BJ (cell line): ENCODE measurements at regions not wholly inside any gene's neighbourhood (a gene's known extent, or its start where the extent isn't known, plus 50 kb on each side); places are given as distances from the start of the nearest gene placed in this dataset.

Source experiments
- CTCF ChIA-PET: fragments of 350-600 bp; formaldehyde crosslinking; extraction: SDS; loops from one replicate; lab custom pipeline; 2021; ENCODE audit warnings: antibody characterized with exemption, inconsistent platforms; lab: Yijun Ruan, JAX
- POLR2A ChIA-PET: fragments of 300-600 bp; sonication (Branson Sonifier 250); formaldehyde crosslinking; extraction: SDS; loops from one replicate; lab custom pipeline; 2021; ENCODE audit warnings: antibody characterized with exemption; lab: Charles Lee
- DNase-seq: peaks from one replicate; pipeline ENCODE4 v3.0.0-alpha.2; 2011; ENCODE audit warnings: low read depth
- H3K27me3 ChIP-seq: 2 replicates; pipeline ENCODE4 v1.6.0; 2011; ENCODE audit warnings: low read length; ENCODE audit not compliant: control insufficient read depth, insufficient read depth
- H3K36me3 ChIP-seq: 2 replicates; pipeline ENCODE4 v1.5.1; 2011; ENCODE audit warnings: low read length; ENCODE audit not compliant: control insufficient read depth, insufficient read depth
- H3K4me3 ChIP-seq: 2 replicates; pipeline ENCODE4 v1.5.1; 2011; ENCODE audit warnings: low read depth, mild to moderate bottlenecking, control low read depth, low read length
- CTCF ChIP-seq: IDR thresholded peaks from 2 replicates; pipeline ENCODE4 v1.5.1; 2011; ENCODE audit warnings: low read depth, mild to moderate bottlenecking, control low read depth, inconsistent platforms, low read length, moderate library complexity; ENCODE audit not compliant: insufficient read depth

GRCh38 chr6:100118301-100118700, 124.3 kb upstream of the MCHR2 start:
- DNase-seq, result no peak
- Histone ChIP-seq H3K27me3 (no peaks in the 10 kb centered on the region), H3K36me3 (no peaks in the 10 kb centered on the region), H3K4me3 (no peak overlapping the region)
- POLR2A ChIA-PET, result no interaction called here
- CTCF ChIA-PET, result interaction anchor here (0.6 kb wide), 1 partner anchor 56 kb away, joined by 4 read pairs; no protein-coding TSS in a partner anchor
- no peak for TF ChIP-seq CTCF

- H3K27me3 ChIP-seq, result no peaks in the 10 kb centered on the region
- DNase-seq, result no peak
- CTCF ChIA-PET, result interaction anchor here (0.7 to 4.0 kb wide), 26 partner anchors 11 to 546 kb away, joined by 3 to 30 read pairs (median 6); partner anchors contain the start of gene SIM1
- H3K36me3 ChIP-seq, result no peaks in the 10 kb centered on the region
- POLR2A ChIA-PET, result no interaction called here
- no peak overlapping the region for H3K4me3 ChIP-seq
- TF ChIP-seq CTCF, result no peak
These were observed 123.7 kb upstream of the MCHR2 start for GRCh38 chr6:100117680-100118079.

- ChIA-PET POLR2A (no interaction called here), CTCF (interaction anchor here (0.6 to 4.0 kb wide), 39 partner anchors 7 to 567 kb away, joined by 3 to 30 read pairs (median 4); partner anchors contain the start of gene SIM1)
- peak; percentile 75 for TF ChIP-seq CTCF
- Histone ChIP-seq H3K36me3 (no peaks in the 10 kb centered on the region), H3K4me3 (no peak overlapping the region), H3K27me3 (no peaks in the 10 kb centered on the region)
- DNase-seq, result peak; percentile 57
These were observed 122.6 kb upstream of the MCHR2 start for GRCh38 chr6:100116411-100117194.

DNA sequence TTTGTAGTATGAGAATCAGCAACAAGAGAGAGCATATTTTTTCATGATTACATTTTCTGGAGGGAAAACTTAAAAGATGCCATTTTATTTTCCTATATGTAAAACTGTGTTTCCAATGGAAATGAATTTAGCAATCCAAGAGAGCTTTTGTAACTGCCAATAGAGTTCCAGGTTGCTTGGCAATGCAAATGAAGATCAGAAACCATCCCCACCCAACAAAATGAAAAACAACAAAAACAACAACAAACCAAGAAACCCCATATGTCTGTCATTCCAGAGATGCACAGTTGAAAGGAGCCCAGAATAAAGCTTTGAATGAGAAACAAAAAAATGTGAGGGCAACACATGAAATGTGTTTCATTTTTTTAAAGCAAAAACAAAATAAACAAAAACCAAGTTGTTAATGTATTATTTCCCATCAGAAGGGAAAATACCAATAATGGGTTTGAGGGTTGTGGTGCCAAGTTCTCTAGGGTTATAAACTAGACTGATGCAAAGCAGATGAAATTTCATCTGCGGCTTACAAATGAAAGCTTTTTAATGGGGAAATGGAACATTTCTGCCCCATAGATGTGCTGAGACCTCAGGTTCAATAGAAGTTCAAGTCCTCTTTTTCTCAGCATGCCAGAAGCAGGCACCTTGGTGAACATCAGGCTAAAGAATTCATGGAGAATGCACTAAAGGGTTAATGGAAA, 121.5 kb upstream of the MCHR2 start:
- ChIA-PET CTCF (interaction anchor here (0.9 to 4.0 kb wide), 23 partner anchors 8 to 568 kb away, joined by 3 to 30 read pairs (median 5); partner anchors contain the start of gene SIM1), POLR2A (interaction anchor here (0.6 to 0.7 kb wide), 2 partner anchors 19 to 32 kb away, joined by 3 read pairs; no protein-coding TSS in a partner anchor)
- DNase-seq, result peak; percentile 65
- H3K4me3 ChIP-seq, result no peak overlapping the region
- no peak for TF ChIP-seq CTCF
- no peaks in the 10 kb centered on the region for H3K36me3 ChIP-seq
- no peaks in the 10 kb centered on the region for H3K27me3 ChIP-seq

- POLR2A ChIA-PET, result no interaction called here
- no peaks in the 10 kb centered on the region for H3K27me3 ChIP-seq
- DNase-seq, result no peak
- H3K4me3 ChIP-seq, result no peak overlapping the region
- no peak for TF ChIP-seq CTCF
- CTCF ChIA-PET, result no interaction called here
- no peaks in the 10 kb centered on the region for H3K36me3 ChIP-seq
These were observed 119.0 kb upstream of the MCHR2 start for GRCh38 chr6:100112855-100113508.
